ENCODE measurements at regions not wholly inside any gene's neighbourhood (a gene's known extent, or its start where the extent isn't known, plus 50 kb on each side); places are given as distances from the start of the nearest gene placed in this dataset.

DNA sequence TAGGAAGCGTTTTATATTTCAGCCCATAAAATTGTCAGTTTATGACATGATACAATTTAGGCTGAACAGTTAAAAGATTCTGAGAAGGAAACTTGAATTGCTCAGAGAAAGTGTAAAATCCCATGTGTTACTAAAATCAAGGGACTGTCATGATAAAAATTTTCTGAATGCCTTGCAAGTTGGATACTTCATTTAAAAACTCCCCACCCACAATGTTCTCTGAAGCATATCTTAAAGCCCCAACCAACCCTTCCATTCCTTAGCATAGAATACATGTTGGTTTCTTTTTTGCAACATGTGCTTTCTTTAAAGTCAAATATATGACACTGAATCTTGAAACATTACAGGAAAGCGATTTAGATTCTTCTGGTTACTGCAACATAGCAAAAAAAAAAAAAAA is 97.4 kb downstream of the MRPL39 start (continued):
- TF ChIP-seq, protein P1, sequence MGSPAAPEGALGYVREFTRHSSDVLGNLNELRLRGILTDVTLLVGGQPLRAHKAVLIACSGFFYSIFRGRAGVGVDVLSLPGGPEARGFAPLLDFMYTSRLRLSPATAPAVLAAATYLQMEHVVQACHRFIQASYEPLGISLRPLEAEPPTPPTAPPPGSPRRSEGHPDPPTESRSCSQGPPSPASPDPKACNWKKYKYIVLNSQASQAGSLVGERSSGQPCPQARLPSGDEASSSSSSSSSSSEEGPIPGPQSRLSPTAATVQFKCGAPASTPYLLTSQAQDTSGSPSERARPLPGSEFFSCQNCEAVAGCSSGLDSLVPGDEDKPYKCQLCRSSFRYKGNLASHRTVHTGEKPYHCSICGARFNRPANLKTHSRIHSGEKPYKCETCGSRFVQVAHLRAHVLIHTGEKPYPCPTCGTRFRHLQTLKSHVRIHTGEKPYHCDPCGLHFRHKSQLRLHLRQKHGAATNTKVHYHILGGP (tag by site-specific recombination; IDR thresholded peaks at IDR 0.05) = no peak
- TF ChIP-seq ZNF366 (tag by site-specific recombination; conservative IDR thresholded peaks at IDR 0.05) = no peak

GRCh38 chr21:25508364-25508763 is 98.9 kb downstream of the MRPL39 start:
- Histone ChIP-seq H3K27ac (ENCODE audit: extremely low read depth, low read depth, low read length) (no peak overlapping the region), H3K4me3 (ENCODE audit: low read depth, low read length) (no peak overlapping the region), H3K9me3 (ENCODE audit: control insufficient read depth, insufficient read depth, low read depth, low read length) (no peaks in the 10 kb centered on the region), H3K36me3 (ENCODE audit: control insufficient read depth in 2 of 2, insufficient read depth in 1 of 2, low read length in 2 of 2) (no peaks in the 10 kb centered on the region), H3K4me1 (ENCODE audit: control insufficient read depth, insufficient read depth, low read length) (no peaks in the 10 kb centered on the region)
- ChIA-PET POLR2A (no interaction called here), CTCF (interaction anchor here (0.9 kb wide), 1 partner anchor 77 kb away, joined by 4 read pairs; no protein-coding TSS in a partner anchor)
- TF ChIP-seq ZNF302 (tag by site-specific recombination; IDR thresholded peaks at IDR 0.05; ENCODE audit: low read depth) (no peak), SP3 (tag by site-specific recombination; IDR thresholded peaks at IDR 0.05) (no peak), ZEB2 (tag by site-specific recombination; IDR thresholded peaks at IDR 0.05) (no peak), ZBTB48 (tag by site-specific recombination; IDR thresholded peaks at IDR 0.05) (no peak), ZNF2 (tag by site-specific recombination; IDR thresholded peaks at IDR 0.05) (no peak)
- TF ChIP-seq, protein P2, sequence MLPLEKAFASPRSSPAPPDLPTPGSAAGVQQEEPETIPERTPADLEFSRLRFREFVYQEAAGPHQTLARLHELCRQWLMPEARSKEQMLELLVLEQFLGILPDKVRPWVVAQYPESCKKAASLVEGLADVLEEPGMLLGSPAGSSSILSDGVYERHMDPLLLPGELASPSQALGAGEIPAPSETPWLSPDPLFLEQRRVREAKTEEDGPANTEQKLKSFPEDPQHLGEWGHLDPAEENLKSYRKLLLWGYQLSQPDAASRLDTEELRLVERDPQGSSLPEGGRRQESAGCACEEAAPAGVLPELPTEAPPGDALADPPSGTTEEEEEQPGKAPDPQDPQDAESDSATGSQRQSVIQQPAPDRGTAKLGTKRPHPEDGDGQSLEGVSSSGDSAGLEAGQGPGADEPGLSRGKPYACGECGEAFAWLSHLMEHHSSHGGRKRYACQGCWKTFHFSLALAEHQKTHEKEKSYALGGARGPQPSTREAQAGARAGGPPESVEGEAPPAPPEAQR (tag by site-specific recombination; IDR thresholded peaks at IDR 0.05) = no peak

GRCh38 chr21:25507522-25507921 is 99.8 kb downstream of the MRPL39 start:
- ChIA-PET CTCF (no interaction called here), POLR2A (no interaction called here)
- H3K27ac ChIP-seq (ENCODE audit: extremely low read depth, low read depth, low read length) = no peak overlapping the region
- TF ChIP-seq ZNF747 (tag by site-specific recombination; IDR thresholded peaks at IDR 0.05) (no peak), ZSCAN5A (tag by site-specific recombination; IDR thresholded peaks at IDR 0.05) (no peak), KLF1 (tag by site-specific recombination; IDR thresholded peaks at IDR 0.05) (no peak), ZNF184 (tag by site-specific recombination; IDR thresholded peaks at IDR 0.05) (no peak), ZNF521 (tag by site-specific recombination; IDR thresholded peaks at IDR 0.05) (no peak), MEIS1 (CRISPR knock-in tag; IDR thresholded peaks at IDR 0.05; ENCODE audit: borderline replicate concordance) (no peak), ZNF223 (tag by site-specific recombination; IDR thresholded peaks at IDR 0.05) (no peak), ZNF138 (tag by site-specific recombination; IDR thresholded peaks at IDR 0.05; ENCODE audit: borderline replicate concordance) (no peak), SP2 (tag by site-specific recombination; IDR thresholded peaks at IDR 0.05) (no peak), ZNF707 (tag by site-specific recombination; IDR thresholded peaks at IDR 0.05) (no peak)
- TF ChIP-seq, protein P3, sequence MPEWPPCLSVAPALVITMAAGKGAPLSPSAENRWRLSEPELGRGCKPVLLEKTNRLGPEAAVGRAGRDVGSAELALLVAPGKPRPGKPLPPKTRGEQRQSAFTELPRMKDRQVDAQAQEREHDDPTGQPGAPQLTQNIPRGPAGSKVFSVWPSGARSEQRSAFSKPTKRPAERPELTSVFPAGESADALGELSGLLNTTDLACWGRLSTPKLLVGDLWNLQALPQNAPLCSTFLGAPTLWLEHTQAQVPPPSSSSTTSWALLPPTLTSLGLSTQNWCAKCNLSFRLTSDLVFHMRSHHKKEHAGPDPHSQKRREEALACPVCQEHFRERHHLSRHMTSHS (tag by site-specific recombination; IDR thresholded peaks at IDR 0.05) = no peak
- TF ChIP-seq, protein P4, sequence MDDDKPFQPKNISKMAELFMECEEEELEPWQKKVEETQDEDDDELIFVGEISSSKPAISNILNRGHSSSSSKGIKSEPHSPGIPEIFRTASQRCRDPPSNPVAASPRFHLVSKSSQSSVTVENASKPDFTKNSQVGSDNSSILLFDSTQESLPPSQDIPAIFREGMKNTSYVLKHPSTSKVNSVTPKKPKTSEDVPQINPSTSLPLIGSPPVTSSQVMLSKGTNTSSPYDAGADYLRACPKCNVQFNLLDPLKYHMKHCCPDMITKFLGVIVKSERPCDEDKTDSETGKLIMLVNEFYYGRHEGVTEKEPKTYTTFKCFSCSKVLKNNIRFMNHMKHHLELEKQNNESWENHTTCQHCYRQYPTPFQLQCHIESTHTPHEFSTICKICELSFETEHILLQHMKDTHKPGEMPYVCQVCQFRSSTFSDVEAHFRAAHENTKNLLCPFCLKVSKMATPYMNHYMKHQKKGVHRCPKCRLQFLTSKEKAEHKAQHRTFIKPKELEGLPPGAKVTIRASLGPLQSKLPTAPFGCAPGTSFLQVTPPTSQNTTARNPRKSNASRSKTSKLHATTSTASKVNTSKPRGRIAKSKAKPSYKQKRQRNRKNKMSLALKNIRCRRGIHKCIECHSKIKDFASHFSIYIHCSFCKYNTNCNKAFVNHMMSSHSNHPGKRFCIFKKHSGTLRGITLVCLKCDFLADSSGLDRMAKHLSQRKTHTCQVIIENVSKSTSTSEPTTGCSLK (tag by site-specific recombination; IDR thresholded peaks at IDR 0.05) = no peak
- no peaks in the 10 kb centered on the region for H3K4me1 ChIP-seq (ENCODE audit: control insufficient read depth, insufficient read depth, low read length)
- H3K36me3 ChIP-seq (ENCODE audit: control insufficient read depth in 2 of 2, insufficient read depth in 1 of 2, low read length in 2 of 2) = no peaks in the 10 kb centered on the region
- H3K4me3 ChIP-seq (ENCODE audit: low read depth, low read length) = no peak overlapping the region
- H3K9me3 ChIP-seq (ENCODE audit: control insufficient read depth, insufficient read depth, low read depth, low read length) = no peaks in the 10 kb centered on the region

Measured in HEK293 (cell line).